GM21619 (cell line): ENCODE measurements at regions not wholly inside any gene's neighbourhood (a gene's known extent, or its start where the extent isn't known, plus 50 kb on each side); places are given as distances from the start of the nearest gene placed in this dataset.
"Not testable (repeated sequence)": the region's sequence is repeated elsewhere in the genome, so short reads cannot be mapped to it uniquely, and the experiment has no call there.

Source experiments
- ATAC-seq: cut with Tn5 transposase; IDR thresholded peaks from one replicate; pipeline ENCODE4 v1.9.1; 2021; ENCODE audit not compliant: unreplicated experiment

DNA sequence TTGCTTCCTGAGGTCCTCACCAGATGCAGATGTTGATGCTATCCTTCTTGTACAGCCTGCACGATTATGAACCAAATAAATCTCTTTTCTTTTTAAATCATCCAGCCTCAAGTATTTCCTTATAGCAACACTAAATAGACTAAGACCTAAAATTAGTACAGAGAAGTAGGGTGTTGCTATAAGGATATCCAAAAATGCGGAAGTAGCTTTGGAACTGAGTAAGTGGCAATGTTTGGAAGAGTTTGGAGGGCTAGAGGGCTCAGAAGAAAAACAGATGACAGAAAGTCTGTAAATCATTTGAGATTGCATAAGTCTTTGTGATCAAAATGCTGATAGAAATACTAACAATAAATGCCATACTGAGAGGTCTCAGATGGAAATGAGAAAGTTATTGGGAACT, 894.9 kb downstream of the DIPK2A start:
- no peak for ATAC-seq

DNA sequence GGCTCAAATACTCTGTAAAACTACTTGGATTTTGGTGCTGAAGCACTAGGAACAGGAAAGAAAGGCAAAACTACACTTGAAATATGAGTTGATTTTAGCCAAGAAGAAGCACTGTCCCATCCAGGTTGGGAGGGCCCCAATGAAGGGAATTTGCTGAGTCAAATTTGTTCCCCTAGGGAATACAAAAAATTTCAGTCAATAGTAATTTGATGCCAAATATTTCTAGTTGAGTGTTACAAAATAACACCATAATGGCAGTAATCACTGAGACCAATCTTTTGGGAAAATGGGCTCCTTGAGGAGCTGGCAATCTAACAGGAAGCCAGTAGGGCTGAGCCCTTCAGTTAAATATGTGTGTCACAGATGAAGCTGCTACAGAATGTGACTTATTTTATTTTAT, 896.9 kb downstream of the DIPK2A start:
- no peak for ATAC-seq

DNA sequence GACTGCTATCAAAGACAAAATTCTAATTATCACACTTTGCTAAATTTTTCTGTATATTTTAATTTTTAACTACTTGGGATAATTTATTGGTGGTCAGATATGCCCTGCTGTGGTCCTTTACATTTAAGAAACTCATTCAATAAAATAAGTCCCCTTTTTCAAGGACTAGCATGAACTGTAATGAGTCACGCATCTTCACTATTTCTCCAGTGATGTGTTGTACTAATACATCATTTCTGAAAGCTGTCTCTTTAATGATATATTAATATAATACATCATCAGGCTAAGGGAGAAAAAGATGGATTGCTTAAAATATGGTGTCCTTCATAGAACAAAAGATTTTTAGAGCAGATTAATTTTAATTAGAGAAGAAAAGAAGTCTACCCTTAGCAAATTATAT, 901.4 kb downstream of the DIPK2A start:
- no peak for ATAC-seq

GRCh38 chr3:144875211-144875610, 903.6 kb downstream of the DIPK2A start:
- ATAC-seq: no peak

DNA sequence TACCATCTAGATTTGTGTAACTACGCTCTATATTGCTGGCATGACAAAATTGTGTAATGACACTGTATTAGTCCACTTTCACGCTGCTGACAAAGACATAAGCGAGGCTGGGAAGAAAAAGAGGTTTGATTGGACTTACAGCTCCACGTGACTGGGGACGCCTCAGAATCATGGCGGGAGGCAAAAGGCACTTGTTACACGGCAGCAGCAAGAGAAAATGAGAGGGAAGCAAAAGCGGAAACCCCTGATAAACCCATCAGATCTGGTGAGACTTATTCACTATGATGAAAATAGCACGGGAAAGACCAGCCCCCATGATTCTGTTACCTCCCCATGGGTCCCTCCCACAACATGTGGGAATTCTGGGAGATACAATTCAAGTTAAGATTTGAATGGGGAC, 905.7 kb downstream of the DIPK2A start:
- no peak for ATAC-seq

GRCh38 chr3:144879701-144880100, 908.1 kb downstream of the DIPK2A start:
- ATAC-seq: no peak

GRCh38 chr3:144893980-144894379, 922.4 kb downstream of the DIPK2A start:
- ATAC-seq: no peak

GRCh38 chr3:144894576-144894975, 923.0 kb downstream of the DIPK2A start:
- ATAC-seq: no peak

GRCh38 chr3:144900366-144900765, 928.7 kb downstream of the DIPK2A start:
- ATAC-seq: no peak

- not testable (repeated sequence) for ATAC-seq
Measured at GRCh38 chr3:144907581-144907980, 936.0 kb downstream of the DIPK2A start.

GRCh38 chr3:144912968-144913367, 941.3 kb downstream of the DIPK2A start:
- ATAC-seq: no peak

GRCh38 chr3:144915202-144915601, 943.6 kb downstream of the DIPK2A start:
- no peak for ATAC-seq

- ATAC-seq: no peak
Measured at GRCh38 chr3:144921710-144922109, 950.1 kb downstream of the DIPK2A start.

GRCh38 chr3:144923046-144923775, 951.6 kb downstream of the DIPK2A start:
- ATAC-seq: no peak

DNA sequence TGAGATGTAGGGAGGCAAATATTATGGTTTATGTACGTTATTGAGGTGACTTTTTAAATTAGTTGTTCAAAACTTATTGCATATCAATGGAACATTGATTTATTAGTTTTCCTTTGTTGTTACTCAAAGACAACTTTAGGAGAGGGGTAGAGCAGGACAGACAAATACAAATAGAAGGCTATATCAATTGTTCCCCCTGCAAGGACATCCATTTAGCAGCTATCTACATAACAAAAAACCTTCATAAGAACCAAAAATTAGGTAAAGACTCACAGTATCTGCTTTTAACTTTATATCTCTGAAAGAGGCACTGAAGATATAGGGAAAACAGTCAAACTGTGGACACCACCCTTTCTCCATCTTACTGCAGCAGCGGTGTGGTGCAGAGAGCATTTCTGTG, 958.8 kb downstream of the DIPK2A start:
- ATAC-seq: no peak

DNA sequence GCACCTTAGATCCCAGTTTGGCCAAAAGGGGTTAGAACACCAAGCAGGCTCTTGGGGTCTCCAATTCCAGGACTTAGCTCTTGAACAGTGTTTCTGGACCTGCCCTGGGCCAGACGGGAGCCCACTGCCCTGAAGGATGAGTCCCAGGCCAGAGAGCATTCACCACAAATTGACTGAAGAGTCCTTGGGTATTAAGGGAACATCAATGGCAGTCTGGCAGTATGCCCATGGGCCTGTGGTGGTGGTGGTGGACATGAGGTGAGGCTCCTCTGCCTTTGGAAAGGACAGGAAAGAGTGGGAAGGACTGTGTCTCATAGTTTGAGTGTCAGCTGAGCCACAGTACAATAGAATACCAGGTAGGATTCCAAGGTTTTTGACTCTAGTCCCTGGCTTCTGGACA, 960.0 kb downstream of the DIPK2A start:
- no peak for ATAC-seq

DNA sequence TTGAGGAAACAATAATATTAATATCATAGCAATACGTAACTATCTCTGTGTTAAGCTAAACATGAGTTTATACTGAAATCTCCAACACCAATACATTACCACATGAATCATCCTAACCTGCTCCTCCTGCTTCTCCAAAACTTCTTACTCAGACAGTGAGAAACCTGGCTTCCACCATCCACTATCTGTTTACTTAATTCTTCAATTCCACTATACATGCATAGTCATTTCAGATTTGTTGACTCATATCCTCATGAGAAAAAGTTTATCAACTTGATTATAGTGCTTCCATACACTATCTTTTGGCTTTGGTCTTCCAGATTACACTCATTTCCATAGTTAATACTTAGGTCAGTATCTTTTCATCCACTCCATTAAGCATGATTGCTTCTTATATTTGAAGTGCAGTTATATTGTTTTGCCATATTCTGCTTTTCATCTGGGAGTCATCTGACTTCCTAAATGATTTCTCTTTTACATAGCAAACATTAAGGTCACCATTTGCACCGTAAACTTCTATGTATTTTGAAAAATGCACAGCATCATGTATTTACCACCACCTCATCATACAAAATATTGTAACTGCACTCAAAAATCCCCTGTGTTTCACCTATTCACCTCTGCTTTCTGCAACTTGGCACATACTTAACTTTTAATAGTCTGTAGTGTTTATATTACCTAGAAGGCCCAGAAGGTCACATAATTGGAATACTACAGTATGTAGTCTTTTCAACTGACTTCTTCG, 970.6 kb downstream of the DIPK2A start:
- ATAC-seq: no peak

DNA sequence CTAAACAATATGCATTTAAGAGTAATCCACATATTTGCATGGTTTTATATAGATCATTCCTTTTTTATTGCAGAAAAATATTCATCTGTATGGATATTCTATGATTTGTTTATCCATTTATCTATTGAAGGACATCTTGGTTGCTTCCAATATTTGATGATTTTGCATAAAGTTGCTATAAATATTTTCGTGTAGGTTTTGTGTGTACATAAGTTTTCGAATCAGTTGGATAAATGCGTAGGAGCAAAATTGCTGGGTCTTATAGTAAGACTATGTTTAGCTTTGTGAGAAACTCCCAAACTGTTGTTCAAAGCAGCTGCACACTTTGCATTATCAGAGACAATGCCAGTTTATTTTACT, 971.2 kb downstream of the DIPK2A start:
- ATAC-seq: no peak

- ATAC-seq: no peak
Measured at GRCh38 chr3:144947895-144948294, 976.3 kb downstream of the DIPK2A start.

DNA sequence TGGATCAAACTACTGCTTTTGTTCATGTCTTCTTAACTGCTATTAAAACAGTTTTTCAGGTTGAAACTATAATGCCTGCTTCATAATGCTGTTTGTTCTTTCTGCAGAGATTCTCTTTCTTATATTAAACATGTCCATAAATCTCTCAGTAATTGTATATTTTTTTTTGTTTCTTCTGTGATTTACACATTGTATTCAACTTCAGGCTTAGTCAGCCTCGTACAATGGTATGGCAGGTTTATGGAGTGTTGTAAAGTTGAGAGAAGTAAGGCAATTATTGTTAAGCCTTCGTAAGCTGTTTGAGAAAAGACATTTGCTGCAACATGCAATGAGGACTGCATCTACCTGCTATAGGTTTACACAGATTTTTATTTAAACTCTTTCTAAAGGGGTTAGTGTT, 977.1 kb downstream of the DIPK2A start:
- no peak for ATAC-seq

GRCh38 chr3:144953959-144954358, 982.3 kb downstream of the DIPK2A start:
- ATAC-seq: no peak

DNA sequence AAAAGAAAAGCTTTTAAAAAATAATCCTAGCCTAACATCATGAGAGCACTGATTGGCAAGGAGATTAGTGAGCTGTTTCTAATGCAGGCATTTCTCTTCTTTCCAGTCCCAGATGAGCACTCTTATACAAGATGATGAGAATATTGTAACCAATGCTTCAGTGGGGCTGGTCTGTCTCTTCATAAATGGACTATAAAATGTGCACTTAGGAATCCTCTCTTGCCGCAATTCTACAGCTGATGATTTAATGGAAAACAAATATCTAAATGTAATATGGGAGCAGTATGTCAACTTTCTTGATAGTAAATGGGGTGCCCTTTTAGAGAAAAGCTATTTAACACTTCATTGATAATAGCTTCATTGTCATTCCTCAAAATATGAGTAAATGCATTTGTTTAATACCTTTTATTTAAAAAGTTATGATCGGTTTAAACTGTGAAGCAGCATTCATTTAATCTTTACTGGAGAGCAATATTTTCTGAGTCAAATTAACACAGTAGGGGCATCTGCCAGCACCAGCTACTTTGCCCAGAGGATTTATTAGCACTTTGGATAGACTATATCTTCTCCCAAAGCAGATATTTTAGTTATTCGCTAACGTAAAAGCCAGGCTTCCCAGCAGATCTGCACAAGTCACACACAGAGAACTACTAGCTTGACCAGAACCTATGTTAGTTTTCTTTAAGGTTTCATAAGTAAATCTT, 985.9 kb downstream of the DIPK2A start:
- ATAC-seq: no peak
